ENCODE measurements at regions not wholly inside any gene's neighbourhood (a gene's known extent, or its start where the extent isn't known, plus 50 kb on each side); places are given as distances from the start of the nearest gene placed in this dataset.

DNA sequence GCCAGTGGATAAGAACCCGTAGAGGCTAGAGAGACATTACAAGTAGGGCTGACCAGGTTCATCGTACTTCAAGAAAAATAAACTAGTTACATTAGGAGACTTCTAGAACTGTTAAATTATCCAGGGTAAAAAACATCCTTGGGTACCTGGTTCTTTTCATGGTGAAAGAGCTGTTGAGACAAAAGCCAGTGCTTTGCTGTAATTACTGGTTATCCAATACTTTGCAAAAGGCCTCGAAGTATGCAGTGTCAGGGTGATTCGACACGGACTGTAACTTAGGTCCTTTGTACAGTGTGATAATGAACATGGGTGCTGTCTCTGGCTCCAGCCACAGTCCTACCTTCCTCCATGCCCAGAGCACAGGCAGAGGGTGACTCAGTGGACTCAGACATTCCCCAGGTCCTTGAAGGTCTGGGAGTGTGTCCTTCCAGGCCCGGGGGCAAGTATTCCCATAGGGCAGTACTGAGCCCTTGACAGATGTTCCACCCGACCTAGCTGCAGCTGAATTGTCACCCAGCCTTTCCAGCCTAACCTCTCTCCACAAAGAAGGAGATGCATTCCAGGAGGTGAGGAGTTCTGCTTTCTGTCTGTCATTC lies 123.6 kb upstream of the TMEM72 start:
- no peaks in the 10 kb centered on the region for H3K9me3 ChIP-seq
- no peak for TF ChIP-seq EP300 (IDR thresholded peaks at IDR 0.05)
- TF ChIP-seq POLR2A (IDR thresholded peaks at IDR 0.05), result no peak
- TF ChIP-seq, protein P1, sequence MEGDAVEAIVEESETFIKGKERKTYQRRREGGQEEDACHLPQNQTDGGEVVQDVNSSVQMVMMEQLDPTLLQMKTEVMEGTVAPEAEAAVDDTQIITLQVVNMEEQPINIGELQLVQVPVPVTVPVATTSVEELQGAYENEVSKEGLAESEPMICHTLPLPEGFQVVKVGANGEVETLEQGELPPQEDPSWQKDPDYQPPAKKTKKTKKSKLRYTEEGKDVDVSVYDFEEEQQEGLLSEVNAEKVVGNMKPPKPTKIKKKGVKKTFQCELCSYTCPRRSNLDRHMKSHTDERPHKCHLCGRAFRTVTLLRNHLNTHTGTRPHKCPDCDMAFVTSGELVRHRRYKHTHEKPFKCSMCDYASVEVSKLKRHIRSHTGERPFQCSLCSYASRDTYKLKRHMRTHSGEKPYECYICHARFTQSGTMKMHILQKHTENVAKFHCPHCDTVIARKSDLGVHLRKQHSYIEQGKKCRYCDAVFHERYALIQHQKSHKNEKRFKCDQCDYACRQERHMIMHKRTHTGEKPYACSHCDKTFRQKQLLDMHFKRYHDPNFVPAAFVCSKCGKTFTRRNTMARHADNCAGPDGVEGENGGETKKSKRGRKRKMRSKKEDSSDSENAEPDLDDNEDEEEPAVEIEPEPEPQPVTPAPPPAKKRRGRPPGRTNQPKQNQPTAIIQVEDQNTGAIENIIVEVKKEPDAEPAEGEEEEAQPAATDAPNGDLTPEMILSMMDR (IDR thresholded peaks at IDR 0.05), result no peak
- H3K4me1 ChIP-seq, result no peaks in the 10 kb centered on the region
- no peak overlapping the region for H3K27ac ChIP-seq
- no peak overlapping the region for H3K4me3 ChIP-seq
- no peaks in the 10 kb centered on the region for H3K36me3 ChIP-seq
- no peak for DNase-seq (ENCODE audit: low spot score in 2 of 2)
- 85 to 89% methylated on average over 7 of the region's 7 CpGs for WGBS, 2 donors
- no peaks in the 10 kb centered on the region for H3K27me3 ChIP-seq

DNA sequence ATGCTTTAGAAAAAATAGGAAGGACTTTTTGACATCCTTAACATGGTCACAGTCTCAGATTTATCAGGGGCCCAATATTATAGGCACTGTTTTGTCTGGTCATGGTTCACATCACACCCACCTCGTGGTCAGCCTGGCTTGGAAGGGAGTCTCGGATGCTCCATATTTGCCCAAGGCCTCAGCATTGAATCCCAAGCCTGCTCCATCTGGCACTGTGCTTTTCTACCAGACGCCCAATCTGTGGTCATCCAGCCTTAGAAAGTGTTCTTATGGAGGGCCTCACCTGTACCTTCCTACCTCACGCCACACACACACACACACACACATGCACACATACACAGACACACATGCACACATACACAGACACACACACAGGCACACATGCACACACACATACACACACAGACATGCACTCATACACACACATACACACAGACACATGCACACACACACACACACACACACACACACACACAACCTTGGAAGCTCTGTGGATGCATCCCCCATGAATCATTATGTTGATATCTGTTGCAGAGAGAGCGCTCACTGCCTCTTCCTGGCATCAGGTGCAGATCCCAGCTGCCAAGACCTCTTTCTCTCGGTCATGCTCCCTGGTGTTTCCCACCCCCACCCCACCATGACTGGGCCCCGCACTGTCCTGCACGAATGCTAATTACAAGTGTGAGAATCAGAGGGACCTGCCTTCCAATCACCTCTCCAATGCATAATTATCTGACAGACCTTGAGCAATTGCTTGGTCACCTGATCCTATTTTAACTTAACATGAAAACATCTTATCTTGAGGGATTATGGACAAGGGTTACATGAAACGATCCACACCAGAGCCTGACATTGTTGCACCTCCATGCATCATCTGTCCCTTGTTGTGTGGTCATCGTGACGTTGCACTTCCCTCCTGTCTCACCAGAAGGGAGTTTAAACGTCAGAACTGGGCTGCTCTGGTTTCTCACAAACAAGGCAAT lies 122.7 kb upstream of the TMEM72 start:
- Histone ChIP-seq H3K27ac (no peak overlapping the region), H3K36me3 (no peaks in the 10 kb centered on the region), H3K4me3 (no peak overlapping the region), H3K4me1 (no peaks in the 10 kb centered on the region), H3K9me3 (no peaks in the 10 kb centered on the region), H3K27me3 (no peaks in the 10 kb centered on the region)
- WGBS, 2 donors, result 82 to 86% methylated on average over 12 of the region's 12 CpGs
- DNase-seq (ENCODE audit: low spot score in 2 of 2), result no peak
- TF ChIP-seq POLR2A (IDR thresholded peaks at IDR 0.05) (no peak), EP300 (IDR thresholded peaks at IDR 0.05) (no peak)
- TF ChIP-seq, protein P1 (IDR thresholded peaks at IDR 0.05), result no peak

- Histone ChIP-seq H3K27me3 (no peaks in the 10 kb centered on the region), H3K36me3 (no peaks in the 10 kb centered on the region), H3K4me1 (no peaks in the 10 kb centered on the region), H3K9me3 (no peaks in the 10 kb centered on the region), H3K4me3 (no peak overlapping the region), H3K27ac (no peak overlapping the region)
- no peak for DNase-seq (ENCODE audit: low spot score in 2 of 2)
- WGBS, 2 donors, result 68 to 78% methylated on average over 5 of the region's 5 CpGs
- TF ChIP-seq, protein P1 (IDR thresholded peaks at IDR 0.05), result no peak
- TF ChIP-seq EP300 (IDR thresholded peaks at IDR 0.05), result no peak
- no peak for TF ChIP-seq POLR2A (IDR thresholded peaks at IDR 0.05)
These were observed 118.9 kb upstream of the TMEM72 start for GRCh38 chr10:44792119-44792775.

DNA sequence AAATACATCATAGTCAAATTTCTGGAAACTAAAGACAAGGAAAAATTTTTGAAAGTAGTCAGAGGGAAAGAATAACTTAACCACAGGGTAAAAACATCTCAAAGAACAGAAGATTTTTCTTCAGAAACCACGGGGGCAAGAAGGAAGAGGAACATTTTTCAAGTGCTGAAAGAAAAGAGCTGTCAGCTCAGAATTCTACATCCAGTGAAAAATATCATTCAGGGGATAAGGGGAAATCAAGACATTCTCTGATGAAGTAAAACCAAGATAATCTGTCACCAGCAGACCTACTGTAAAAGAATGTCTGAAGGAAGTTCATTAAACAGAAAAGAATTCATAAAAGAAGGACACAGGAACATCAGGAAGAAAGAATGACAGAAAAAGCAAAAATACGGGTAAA lies 111.2 kb upstream of the TMEM72 start:
- no peaks in the 10 kb centered on the region for H3K27me3 ChIP-seq
- peaks cover 0 to 5% (median 0%) of the 10 kb centered on the region in 4 donors for H3K4me1 ChIP-seq
- H3K36me3 ChIP-seq, result no peaks in the 10 kb centered on the region
- no peak for TF ChIP-seq POLR2A (IDR thresholded peaks at IDR 0.05)
- no peak for TF ChIP-seq EP300 (IDR thresholded peaks at IDR 0.05)
- TF ChIP-seq, protein P1 (IDR thresholded peaks at IDR 0.05), result no peak
- no peak for DNase-seq (ENCODE audit: low spot score in 2 of 2)
- H3K9me3 ChIP-seq, result no peaks in the 10 kb centered on the region
- no peak overlapping the region for H3K27ac ChIP-seq
- 43 to 64% methylated on average over 2 of the region's 2 CpGs for WGBS, 2 donors
- no peak overlapping the region for H3K4me3 ChIP-seq
